GM19438 (cell line): ENCODE measurements at regions not wholly inside any gene's neighbourhood (a gene's known extent, or its start where the extent isn't known, plus 50 kb on each side); places are given as distances from the start of the nearest gene placed in this dataset.

Experiments used
- ATAC-seq: cut with Tn5 transposase; IDR thresholded peaks from one replicate; pipeline ENCODE4 v1.9.1; 2021; ENCODE audit warnings: low read depth; ENCODE audit not compliant: unreplicated experiment

GRCh38 chr10:3420527-3421469 is 248.2 kb upstream of the PITRM1 start:
- ATAC-seq, result no peak

- no peak for ATAC-seq
Measured at GRCh38 chr10:3419719-3420495, 247.3 kb upstream of the PITRM1 start.

- no peak for ATAC-seq
Measured at GRCh38 chr10:3418926-3419325, 246.3 kb upstream of the PITRM1 start.

GRCh38 chr10:3418041-3418754 is 245.6 kb upstream of the PITRM1 start:
- no peak for ATAC-seq

- no peak for ATAC-seq
Measured at GRCh38 chr10:3417096-3417495, 244.5 kb upstream of the PITRM1 start.

GRCh38 chr10:3415878-3416605 is 243.5 kb upstream of the PITRM1 start:
- ATAC-seq, result no peak

- no peak for ATAC-seq
Measured at GRCh38 chr10:3415038-3415736, 242.6 kb upstream of the PITRM1 start.

- no peak for ATAC-seq
Measured at GRCh38 chr10:3414667-3415023, 242.1 kb upstream of the PITRM1 start.

GRCh38 chr10:3413937-3414666 is 241.5 kb upstream of the PITRM1 start:
- no peak for ATAC-seq

- no peak for ATAC-seq
Measured at GRCh38 chr10:3412646-3413045, 240.1 kb upstream of the PITRM1 start.

- ATAC-seq, result no peak
Measured at GRCh38 chr10:3412071-3412582, 239.5 kb upstream of the PITRM1 start.

GRCh38 chr10:3411044-3411443 is 238.5 kb upstream of the PITRM1 start:
- ATAC-seq, result no peak

- ATAC-seq, result no peak
Measured at GRCh38 chr10:3409928-3410327, 237.3 kb upstream of the PITRM1 start.

GRCh38 chr10:3408603-3409365 is 236.2 kb upstream of the PITRM1 start:
- ATAC-seq, result peak; percentile 84

- no peak for ATAC-seq
Measured at GRCh38 chr10:3407208-3407607, 234.6 kb upstream of the PITRM1 start.

- no peak for ATAC-seq
Measured at GRCh38 chr10:3406556-3406955, 234.0 kb upstream of the PITRM1 start.

- ATAC-seq, result no peak
Measured at GRCh38 chr10:3404381-3404780, 231.8 kb upstream of the PITRM1 start.

- ATAC-seq, result no peak
Measured at GRCh38 chr10:3402187-3402751, 229.7 kb upstream of the PITRM1 start.
